NCI-H526 (cell line): ENCODE measurements at regions not wholly inside any gene's neighbourhood (a gene's known extent, or its start where the extent isn't known, plus 50 kb on each side); places are given as distances from the start of the nearest gene placed in this dataset.
A peak's percentile ranks its signal among the peaks of the same experiment; 100 is the strongest.

Experiments
- DNase-seq, 2 experiments: peaks; one replicate each; lab custom pipeline; 2025; lab: John Stamatoyannopoulos, UW

DNA sequence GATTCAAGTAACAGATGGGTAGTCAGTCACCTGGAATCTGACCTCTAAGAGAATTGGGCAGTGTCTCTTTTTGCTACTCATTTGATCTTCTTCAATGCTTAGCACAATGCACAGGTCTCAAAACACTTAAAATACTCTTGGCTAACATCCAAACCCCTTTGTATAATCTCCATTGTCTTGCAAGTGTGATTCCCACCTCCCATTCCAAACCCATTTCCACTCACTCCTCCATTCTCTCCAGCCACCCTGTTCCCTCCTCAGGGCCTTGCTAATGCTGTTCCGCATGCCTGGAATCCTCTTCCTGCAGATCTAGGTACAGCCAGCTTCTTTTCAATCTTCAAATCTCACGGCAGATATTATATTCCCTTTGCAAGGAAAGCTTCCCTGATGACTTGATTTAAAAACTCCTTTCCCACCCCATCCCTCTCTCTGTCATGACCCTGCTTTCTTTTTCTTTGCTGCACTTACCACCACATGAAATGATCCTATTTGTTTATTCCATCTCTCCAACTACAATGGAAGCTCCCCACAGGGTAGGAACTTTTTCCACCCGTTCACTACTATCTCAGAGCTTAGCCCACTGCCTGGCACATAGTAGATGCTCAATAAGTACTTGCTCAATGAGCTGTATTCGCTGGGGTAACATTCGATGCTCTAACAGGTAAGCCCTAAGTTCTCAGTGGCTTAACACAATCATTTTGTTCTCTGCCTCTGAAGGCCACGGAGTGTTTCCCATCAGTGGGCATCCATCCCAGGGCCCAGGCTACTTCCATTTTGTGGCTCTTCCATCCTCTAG is 121.7 kb downstream of the MN1 start:
- no peak for DNase-seq

DNA sequence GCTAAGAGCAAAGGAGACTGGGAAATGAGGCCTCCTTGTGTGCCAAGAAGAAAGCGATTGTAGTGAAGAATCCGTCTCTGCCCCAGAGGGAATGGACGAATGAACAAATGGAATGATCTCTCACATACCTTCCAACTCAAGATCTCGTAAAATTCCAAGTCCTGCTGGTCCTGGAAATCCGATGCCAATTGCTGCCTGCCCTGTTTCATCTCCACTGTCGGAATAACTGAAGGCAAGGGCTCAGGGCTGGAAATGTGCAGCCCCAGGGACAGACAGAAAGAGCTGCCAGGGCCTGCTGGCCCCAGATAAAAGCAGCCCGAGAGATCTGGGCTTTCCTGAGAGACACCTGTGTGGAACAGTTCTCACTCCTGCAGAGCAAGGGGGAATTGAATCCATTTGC is 120.9 kb downstream of the MN1 start:
- no peak for DNase-seq

DNA sequence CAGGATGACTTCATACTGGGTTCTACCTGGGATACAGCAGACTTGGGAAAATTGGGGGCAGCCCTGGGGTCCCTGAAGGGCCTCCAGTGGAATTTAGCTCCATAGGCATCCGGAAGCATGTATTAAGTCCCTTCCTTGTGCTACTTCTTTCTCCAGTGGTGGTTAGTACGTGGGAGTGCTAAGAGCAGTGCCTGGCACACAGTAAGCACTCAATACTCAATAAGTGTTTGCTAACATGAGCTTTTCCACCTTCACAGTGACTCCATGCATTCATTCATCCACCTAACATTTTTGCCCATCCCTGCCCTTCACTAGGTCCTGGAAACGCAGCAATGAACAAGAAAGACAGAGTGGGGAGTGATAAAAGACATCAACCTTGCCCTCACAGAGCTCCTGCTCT is 120.5 kb downstream of the MN1 start:
- DNase-seq, result no peak

DNA sequence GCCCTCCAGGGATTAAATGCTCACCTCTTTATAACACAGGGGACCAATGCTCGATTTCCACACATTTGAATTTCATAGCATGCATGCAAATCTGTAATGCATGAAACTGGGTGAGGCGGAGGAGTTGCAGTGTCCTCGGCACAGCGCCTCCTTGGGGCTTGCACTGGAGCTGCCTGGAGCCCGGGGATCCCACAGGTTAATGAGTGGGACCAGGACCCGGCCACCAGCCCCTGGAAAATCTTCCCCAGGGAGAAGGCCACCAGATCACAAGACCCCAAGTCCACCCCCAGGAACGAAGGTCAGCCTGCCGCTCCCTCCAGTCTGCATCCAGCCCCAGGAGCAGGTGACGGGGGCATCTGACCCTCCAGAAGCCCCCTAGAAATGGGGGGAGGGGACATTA is 119.1 kb downstream of the MN1 start:
- peak; percentile 77 to 90 for DNase-seq

DNA sequence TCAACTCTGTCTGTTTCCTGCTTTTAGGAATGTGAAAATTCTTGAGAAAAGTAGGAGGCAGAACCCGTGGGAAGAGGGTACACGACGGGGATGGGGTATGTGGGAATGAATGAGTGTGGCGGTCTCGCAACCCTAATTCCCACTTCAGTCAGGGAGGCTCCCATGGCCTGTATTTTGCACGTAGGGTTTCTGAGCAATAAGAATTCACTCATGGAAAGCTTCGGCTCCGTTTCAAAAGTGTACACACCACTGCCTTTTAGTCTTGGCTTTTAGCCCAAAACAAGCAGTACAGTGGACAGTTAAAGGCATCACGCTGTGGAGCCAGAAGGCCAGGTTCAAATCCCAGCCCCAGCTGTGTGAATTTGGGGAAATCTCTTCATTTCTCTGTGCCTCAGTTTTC is 116.7 kb downstream of the MN1 start:
- no peak for DNase-seq

DNA sequence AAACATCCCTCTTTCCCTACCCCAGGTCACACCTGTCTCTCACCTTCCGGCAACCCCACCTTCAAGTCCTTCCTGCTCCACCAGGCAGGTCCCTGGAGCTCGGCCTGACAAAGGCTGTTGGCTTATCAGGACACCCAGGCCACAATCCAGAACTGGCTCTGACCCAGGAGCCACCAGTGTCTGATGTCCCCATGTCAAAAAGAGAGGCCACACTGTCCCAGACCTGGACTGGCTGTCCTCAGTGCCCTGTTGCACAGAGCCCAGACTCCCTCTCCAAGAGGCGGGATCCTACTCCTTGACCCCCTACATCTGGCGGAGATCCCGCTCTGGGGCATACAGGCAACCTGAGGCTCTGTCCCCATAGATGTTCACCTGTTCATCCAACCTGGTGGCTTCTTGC is 116.0 kb downstream of the MN1 start:
- DNase-seq, result no peak

DNA sequence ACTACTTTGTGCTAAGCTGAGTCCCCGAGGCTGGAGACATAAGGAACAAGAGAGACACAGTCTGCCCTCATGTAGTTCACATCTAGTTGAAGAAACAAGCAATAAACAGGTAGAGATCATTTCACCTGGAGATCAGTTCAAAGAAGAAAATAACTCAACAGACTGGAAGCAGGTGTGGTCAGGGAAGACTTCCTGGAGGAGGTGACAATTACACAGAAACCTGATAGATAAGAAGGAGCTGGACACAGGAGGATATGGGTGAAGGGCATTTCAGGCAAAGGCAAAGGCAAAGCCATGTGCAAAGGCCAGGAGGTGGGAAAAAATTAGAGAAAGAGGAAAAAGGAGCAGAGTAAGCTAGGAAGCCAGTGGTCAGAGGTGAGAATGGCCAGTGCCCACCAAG is 115.6 kb downstream of the MN1 start:
- DNase-seq, result no peak

DNA sequence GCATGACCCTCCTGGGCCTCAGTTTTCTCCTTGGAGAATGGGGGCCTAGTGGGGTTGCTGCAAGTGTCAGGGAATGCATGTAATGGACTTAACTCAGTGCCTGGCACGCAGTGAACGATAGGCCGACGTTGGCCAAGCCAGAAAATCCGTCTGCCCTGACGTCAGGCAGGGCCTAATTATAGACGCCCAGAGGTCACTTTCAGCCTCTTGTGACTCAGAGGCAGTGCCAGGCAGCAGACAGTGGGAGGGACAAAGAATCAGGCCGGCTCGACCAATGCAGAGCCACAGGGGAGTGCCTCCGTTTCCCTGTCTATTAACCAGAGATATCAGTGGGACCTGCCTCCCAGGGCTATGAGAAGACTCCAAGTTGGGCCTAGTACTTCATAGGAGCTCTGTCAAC is 115.0 kb downstream of the MN1 start:
- DNase-seq, result no peak

DNA sequence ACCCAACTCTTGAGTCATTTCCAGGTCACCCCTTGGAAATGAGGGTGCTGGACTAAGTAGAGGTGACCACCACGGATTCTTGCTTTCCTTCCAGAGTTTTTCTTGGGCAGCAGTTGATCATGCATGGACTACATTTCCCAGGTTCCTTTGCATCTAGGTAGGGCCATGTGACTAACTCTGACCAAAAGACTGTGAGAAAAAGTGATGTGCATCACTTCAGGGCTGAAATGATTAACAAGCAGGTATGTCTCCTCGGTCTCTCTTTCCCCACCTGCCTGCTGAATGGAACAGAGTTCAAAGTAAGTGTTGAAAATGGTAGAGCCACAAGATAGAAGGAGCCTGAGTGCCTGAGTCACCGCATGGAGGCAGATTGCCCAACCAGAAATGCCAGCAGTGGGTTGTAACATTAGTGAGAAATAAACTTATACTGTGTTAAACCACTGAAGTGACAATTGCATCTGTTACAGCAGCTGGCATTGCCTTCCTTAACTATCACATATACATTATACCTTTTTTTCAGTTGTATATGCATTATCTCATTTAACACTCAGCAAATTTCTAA is 113.5 kb downstream of the MN1 start:
- DNase-seq, result no peak

DNA sequence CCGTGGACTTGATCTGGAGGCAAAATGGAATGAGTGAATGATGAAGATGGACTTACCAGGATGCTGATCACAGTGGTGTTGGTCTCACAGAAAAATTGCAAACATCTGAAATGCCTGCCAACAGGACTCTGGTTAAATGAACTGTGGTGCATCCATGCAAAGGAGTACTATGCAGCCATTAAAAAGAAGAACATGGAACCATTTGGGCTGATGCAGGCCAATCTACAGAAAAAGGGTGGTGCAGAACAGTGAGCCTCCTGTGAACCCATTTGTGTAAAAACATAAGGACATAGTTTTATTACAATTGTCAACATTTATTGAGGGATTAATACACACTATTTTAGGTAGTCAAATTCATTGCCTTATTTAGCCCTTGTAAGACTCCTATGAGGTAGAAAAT is 111.9 kb downstream of the MN1 start:
- DNase-seq, result no peak

DNA sequence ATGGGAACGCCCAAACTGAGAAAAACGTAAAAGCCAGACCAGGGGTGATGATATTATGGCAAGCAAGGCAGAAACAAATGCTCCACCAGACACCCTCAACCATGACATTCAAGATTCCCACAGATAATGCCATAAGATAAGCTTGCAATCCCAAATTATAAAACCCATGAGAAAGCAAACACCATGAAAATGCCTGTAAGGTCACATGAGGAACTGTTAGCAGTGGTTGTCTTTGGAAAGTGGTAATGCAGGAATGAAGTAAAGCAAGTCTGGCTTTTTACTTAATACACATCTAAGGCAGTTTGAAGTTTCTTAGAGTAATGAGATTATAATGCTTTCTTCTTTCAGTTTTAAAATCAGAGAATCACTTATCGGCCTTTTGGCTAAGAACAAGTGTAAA is 111.0 kb downstream of the MN1 start:
- no peak for DNase-seq

DNA sequence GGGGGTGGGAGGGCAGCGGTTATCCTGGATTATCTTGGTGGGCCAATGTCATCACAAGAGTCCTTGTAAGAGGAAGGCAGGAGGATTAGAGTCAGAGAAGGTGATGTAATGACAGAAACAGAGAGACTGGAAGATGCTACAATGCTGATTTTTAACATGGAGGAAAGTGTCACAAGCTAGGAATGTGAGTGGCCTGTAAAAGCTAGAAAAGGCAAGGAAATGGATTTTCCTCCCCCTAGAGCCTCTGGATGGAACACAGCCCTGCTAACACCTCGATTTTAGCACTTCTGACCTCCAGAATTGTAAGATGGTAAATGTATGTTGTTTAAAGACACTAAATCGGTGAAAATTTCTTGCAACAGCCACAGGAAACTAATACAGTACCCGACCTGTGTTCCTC is 109.3 kb downstream of the MN1 start:
- no peak for DNase-seq

DNA sequence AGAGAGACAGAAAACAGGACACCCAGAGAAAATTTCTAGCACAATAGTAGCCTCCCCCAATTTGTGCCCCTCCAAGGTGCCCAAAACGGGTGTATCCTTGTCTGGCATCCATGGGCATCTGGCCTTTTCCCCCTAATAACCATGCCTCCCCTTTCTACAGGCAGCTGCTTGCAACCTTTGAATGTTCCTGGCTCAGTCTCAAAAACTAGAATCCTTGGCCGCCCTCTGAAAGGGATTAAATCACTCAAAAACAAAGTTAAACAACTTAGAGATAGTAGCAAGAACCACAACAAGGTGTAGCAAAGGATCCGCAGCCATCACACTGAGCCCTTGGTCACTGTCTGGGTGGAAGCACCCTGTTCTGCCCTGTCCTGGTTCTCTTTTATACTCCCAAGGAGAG is 105.6 kb downstream of the MN1 start:
- DNase-seq, result no peak

DNA sequence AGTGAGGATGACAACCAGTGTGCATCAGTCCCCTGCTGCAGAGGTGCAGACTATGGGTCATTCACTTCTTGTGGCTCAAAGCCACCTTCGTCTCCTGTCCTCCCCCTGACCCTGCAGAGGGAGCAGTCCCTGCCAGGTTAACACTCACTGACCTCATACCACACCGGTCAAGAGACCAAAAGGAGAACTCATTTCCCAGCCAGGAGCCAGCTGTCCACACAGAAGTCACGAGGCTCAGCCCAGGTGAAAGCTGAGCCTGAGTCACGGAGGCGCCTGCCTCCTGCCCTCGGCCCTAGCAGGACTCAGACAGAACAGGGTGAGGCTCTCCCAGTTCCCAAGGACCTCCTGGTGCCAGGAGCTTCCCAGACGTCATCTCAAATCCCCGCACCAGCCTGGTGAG is 103.7 kb downstream of the MN1 start:
- no peak for DNase-seq
